Esophagus squamous epithelium (tissue), 4 donors: ENCODE measurements at regions not wholly inside any gene's neighbourhood (a gene's known extent, or its start where the extent isn't known, plus 50 kb on each side); places are given as distances from the start of the nearest gene placed in this dataset.
"Not testable (repeated sequence)": the region's sequence is repeated elsewhere in the genome, so short reads cannot be mapped to it uniquely, and the experiment has no call there.

ENCODE experiments used
- POLR2A ChIP-seq, 4 donors: fragments of 450-650 bp; IDR thresholded peaks; one replicate each; pipeline ENCODE4 v1.6.1; 2017; ENCODE audit warnings: antibody characterized with exemption in 4 of 4, mild to moderate bottlenecking in 4 of 4, moderate library complexity in 3 of 4
- TF ChIP-seq, protein P1 (sequence below), 6 experiments: fragments of 450-650 bp in 4 of 6; fragments of 200-600 bp in 2 of 6; sonication (generic) in 2 of 6; IDR thresholded peaks; one replicate each; pipeline ENCODE4 v1.5.1; 2016 to 2019; ENCODE audit warnings: antibody characterized with exemption in 6 of 6, mild to moderate bottlenecking in 4 of 6, moderate library complexity in 4 of 6

DNA sequence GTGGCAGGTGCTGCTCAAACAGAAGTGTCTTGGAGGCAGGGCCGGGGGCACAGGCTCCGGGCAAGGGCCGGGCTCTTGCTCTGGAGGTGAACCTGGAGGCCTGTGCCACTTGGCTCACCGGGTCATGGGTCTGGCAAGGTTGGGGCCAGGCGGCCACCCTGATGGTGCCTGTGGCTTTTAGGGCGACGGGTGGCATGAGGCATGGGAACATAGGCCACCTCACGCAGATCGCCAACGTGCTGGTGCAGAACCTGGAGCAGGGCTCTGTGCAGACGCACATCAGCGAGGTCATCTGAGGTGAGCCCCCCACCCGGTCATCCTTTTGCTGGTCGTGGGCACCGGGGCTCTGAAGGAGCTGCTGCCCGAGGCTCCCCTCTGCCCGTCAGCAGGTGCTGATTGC lies 202.7 kb downstream of the LIPI start:
- TF ChIP-seq, protein P1, sequence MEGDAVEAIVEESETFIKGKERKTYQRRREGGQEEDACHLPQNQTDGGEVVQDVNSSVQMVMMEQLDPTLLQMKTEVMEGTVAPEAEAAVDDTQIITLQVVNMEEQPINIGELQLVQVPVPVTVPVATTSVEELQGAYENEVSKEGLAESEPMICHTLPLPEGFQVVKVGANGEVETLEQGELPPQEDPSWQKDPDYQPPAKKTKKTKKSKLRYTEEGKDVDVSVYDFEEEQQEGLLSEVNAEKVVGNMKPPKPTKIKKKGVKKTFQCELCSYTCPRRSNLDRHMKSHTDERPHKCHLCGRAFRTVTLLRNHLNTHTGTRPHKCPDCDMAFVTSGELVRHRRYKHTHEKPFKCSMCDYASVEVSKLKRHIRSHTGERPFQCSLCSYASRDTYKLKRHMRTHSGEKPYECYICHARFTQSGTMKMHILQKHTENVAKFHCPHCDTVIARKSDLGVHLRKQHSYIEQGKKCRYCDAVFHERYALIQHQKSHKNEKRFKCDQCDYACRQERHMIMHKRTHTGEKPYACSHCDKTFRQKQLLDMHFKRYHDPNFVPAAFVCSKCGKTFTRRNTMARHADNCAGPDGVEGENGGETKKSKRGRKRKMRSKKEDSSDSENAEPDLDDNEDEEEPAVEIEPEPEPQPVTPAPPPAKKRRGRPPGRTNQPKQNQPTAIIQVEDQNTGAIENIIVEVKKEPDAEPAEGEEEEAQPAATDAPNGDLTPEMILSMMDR (IDR thresholded peaks at IDR 0.05) = not testable (repeated sequence)
- not testable (repeated sequence) for TF ChIP-seq POLR2A (IDR thresholded peaks at IDR 0.05)
